HCT116 (cell line): ENCODE measurements at regions not wholly inside any gene's neighbourhood (a gene's known extent, or its start where the extent isn't known, plus 50 kb on each side); places are given as distances from the start of the nearest gene placed in this dataset.

Source experiments
- ATAC-seq: fragments of 200-7000 bp; cut with Tn5 transposase; 2 replicates; pipeline ENCODE4 v1.9.1; 2020; ENCODE audit warnings: mild to moderate bottlenecking, moderate library complexity
- BruUV-seq: library from RNA; stranded (reverse); fragments of 400-500 nt; replicated peaks from 2 replicates; lab custom pipeline; 2021; lab: Mats Ljungman, UMichigan
- CTCF ChIA-PET: fragments of 300-600 bp; sonication (Branson Sonifier 250); formaldehyde crosslinking; loops from one replicate; lab custom pipeline; 2021; ENCODE audit warnings: antibody characterized with exemption; lab: Charles Lee
- POLR2A ChIA-PET: fragments of 300-600, 350-600 bp; sonication (Branson Sonifier 250); formaldehyde crosslinking; loops from one replicate; lab custom pipeline; 2021; ENCODE audit warnings: antibody characterized with exemption; lab: Charles Lee
- RAD21 ChIA-PET, 2 experiments: fragments of 300-600 bp; sonication (Branson Sonifier 250); formaldehyde crosslinking; loops; one replicate each; lab custom pipeline; 2023; ENCODE audit warnings: low total read pairs in 2 of 2; ENCODE audit not compliant: uncharacterized antibody in 2 of 2, unreplicated experiment in 2 of 2, low non-redundant PET in 1 of 2; lab: Charles Lee
- DNase-seq: peaks from one replicate; pipeline ENCODE4 v3.0.0-alpha.2; 2010; ENCODE audit warnings: low read depth, low spot score
- H2AFZ ChIP-seq: fragments of 200-600 bp; shearing (Covaris generic), sonication (generic); 2 replicates; pipeline ENCODE4 v1.6.1; 2017; ENCODE audit warnings: low read depth, mixed run types, mixed read lengths, antibody characterized with exemption, low read length; ENCODE audit not compliant: poor library complexity, severe bottlenecking
- H3K27ac ChIP-seq: 2 replicates; pipeline ENCODE4 v1.5.1; 2012; ENCODE audit warnings: low read depth, low read length
- H3K27me3 ChIP-seq: fragments of 200-600 bp; sonication (generic); 2 replicates; pipeline ENCODE4 v1.6.1; 2016; ENCODE audit warnings: mixed run types, low read length, mixed read lengths; ENCODE audit not compliant: insufficient read depth
- H3K36me3 ChIP-seq, 2 experiments: fragments of 200-500 bp in 1 of 2; fragments of 200-600 bp in 1 of 2; sonication (Bioruptor generic) in 1 of 2; sonication (generic) in 1 of 2; 2 replicates each; pipeline versions ENCODE4 v1.5.1 to v1.6.1; 2014 to 2016; ENCODE audit warnings: low read length in 2 of 2, inconsistent platforms in 1 of 2, mixed read lengths in 1 of 2, mixed run types in 1 of 2; ENCODE audit not compliant: insufficient read depth in 2 of 2, control insufficient read depth in 1 of 2
- H3K4me1 ChIP-seq, 2 experiments: fragments of 200-600 bp in 1 of 2; sonication (generic) in 1 of 2; 2 replicates each; pipeline versions ENCODE4 v1.5.1 to v1.6.1; 2012 to 2017; ENCODE audit warnings: low read length in 2 of 2, inconsistent platforms in 1 of 2, mild to moderate bottlenecking in 1 of 2, mixed read lengths in 1 of 2, mixed run types in 1 of 2, moderate library complexity in 1 of 2; ENCODE audit not compliant: insufficient read depth in 2 of 2, control insufficient read depth in 1 of 2
- H3K4me2 ChIP-seq: fragments of 200-600 bp; sonication (generic); 2 replicates; pipeline ENCODE4 v1.6.1; 2017; ENCODE audit warnings: mixed run types, low read length, mixed read lengths
- H3K4me3 ChIP-seq, 2 experiments: fragments of 200-600 bp in 1 of 2; sonication (generic) in 1 of 2; replicated peaks in 1 of 2; 2 replicates each; pipeline ENCODE4 v1.5.1; 2011 to 2016; ENCODE audit warnings: low read length in 2 of 2, control low read depth in 1 of 2, low read depth in 1 of 2, mild to moderate bottlenecking in 1 of 2, mixed read lengths in 1 of 2, mixed run types in 1 of 2
- H3K79me2 ChIP-seq: fragments of 200-600 bp; sonication (generic); 2 replicates; pipeline ENCODE4 v1.6.1; 2017; ENCODE audit warnings: mild to moderate bottlenecking, mixed run types, low read length, moderate library complexity, mixed read lengths; ENCODE audit not compliant: insufficient read depth
- H3K9ac ChIP-seq: fragments of 200-600 bp; sonication (generic); 2 replicates; pipeline ENCODE4 v1.6.1; 2016; ENCODE audit warnings: low read length, mixed read lengths
- H3K9me2 ChIP-seq: fragments of 200-600 bp; sonication (generic), shearing (Covaris generic); 2 replicates; pipeline ENCODE4 v1.6.1; 2017; ENCODE audit warnings: mixed run types, mild to moderate bottlenecking, moderate library complexity; ENCODE audit not compliant: insufficient read depth
- H3K9me3 ChIP-seq, 2 experiments: fragments of 200-500 bp in 1 of 2; fragments of 200-600 bp in 1 of 2; sonication (Bioruptor generic) in 1 of 2; sonication (generic) in 1 of 2; 2 replicates each; pipeline ENCODE4 v1.6.1; 2014 to 2017; ENCODE audit warnings: low read length in 2 of 2, mixed read lengths in 2 of 2, inconsistent platforms in 1 of 2, low read depth in 1 of 2, mild to moderate bottlenecking in 1 of 2, mixed run types in 1 of 2, moderate library complexity in 1 of 2; ENCODE audit not compliant: control insufficient read depth in 1 of 2, insufficient read depth in 1 of 2
- H4K20me1 ChIP-seq: fragments of 200-600 bp; sonication (generic), shearing (Covaris generic); 2 replicates; pipeline ENCODE4 v1.6.1; 2017; ENCODE audit warnings: mixed run types, mild to moderate bottlenecking, moderate library complexity; ENCODE audit not compliant: insufficient read depth
- CBX3 ChIP-seq: IDR thresholded peaks from 2 replicates; pipeline ENCODE4 v1.6.1; 2012; ENCODE audit warnings: low read depth
- EGR1 ChIP-seq: IDR thresholded peaks from 2 replicates; pipeline ENCODE4 v1.6.1; 2012; ENCODE audit warnings: low read depth
- EZH2 ChIP-seq: fragments of 200-600 bp; sonication (generic); IDR thresholded peaks from 2 replicates; pipeline ENCODE4 v1.6.1; 2017; ENCODE audit warnings: antibody characterized with exemption, mixed run types
- EZH2phosphoT487 ChIP-seq: fragments of 200-600 bp; IDR thresholded peaks from 2 replicates; pipeline ENCODE4 v1.6.1; 2018; ENCODE audit warnings: antibody characterized with exemption, borderline replicate concordance
- FOSL1 ChIP-seq: IDR thresholded peaks from 2 replicates; pipeline ENCODE4 v1.6.1; 2012; ENCODE audit warnings: low read depth
- MAX ChIP-seq: IDR thresholded peaks from 2 replicates; pipeline ENCODE4 v1.6.1; 2012
- POLR2AphosphoS5 ChIP-seq: IDR thresholded peaks from 2 replicates; pipeline ENCODE4 v1.6.1; 2011; ENCODE audit warnings: mild to moderate bottlenecking, low read depth, low read length, moderate library complexity
- RAD21 ChIP-seq: IDR thresholded peaks from 2 replicates; pipeline ENCODE4 v1.6.1; 2012; ENCODE audit warnings: low read depth, mild to moderate bottlenecking
- SP1 ChIP-seq: IDR thresholded peaks from 2 replicates; pipeline ENCODE4 v1.6.1; 2012; ENCODE audit warnings: low read depth
- TCF7L2 ChIP-seq: IDR thresholded peaks from 2 replicates; pipeline ENCODE4 v1.7.0; 2011; ENCODE audit warnings: borderline replicate concordance, inconsistent platforms; ENCODE audit not compliant: insufficient read depth, insufficient read length; ENCODE audit errors: extremely low read depth
- YY1 ChIP-seq: IDR thresholded peaks from 2 replicates; pipeline ENCODE4 v1.6.1; 2011; ENCODE audit warnings: low read length, low read depth, moderate library complexity, mild to moderate bottlenecking; ENCODE audit not compliant: insufficient replicate concordance; ENCODE audit errors: extremely low read depth
- ZBTB33 ChIP-seq: IDR thresholded peaks from 2 replicates; pipeline ENCODE4 v1.6.1; 2011; ENCODE audit warnings: mild to moderate bottlenecking, low read length, moderate library complexity; ENCODE audit not compliant: insufficient replicate concordance; ENCODE audit errors: extremely low read depth
- ZFX ChIP-seq: fragments of 450-650 bp; IDR thresholded peaks from 2 replicates; pipeline ENCODE4 v1.6.1; 2017
- ZNF274 ChIP-seq: fragments of 200-500 bp; sonication (Bioruptor generic); IDR thresholded peaks from 2 replicates; pipeline ENCODE4 v1.6.1; 2014; ENCODE audit warnings: mild to moderate bottlenecking, low read depth, low read length, inconsistent platforms
- intact Hi-C: fragments of 100-400 bp; cut with micrococcal nuclease; formaldehyde crosslinking; loops from 2 replicates; pipeline ENCODE4 v1.10.0; 2022
- TF ChIP-seq, protein P1 (sequence below): IDR thresholded peaks from 2 replicates; pipeline ENCODE4 v1.6.1; 2012; ENCODE audit warnings: low read depth

GRCh38 chr4:22906045-22906444 lies 213.3 kb downstream of the GBA3 start (continued):
- no peak for TF ChIP-seq RAD21

- no peak overlapping the region for H3K9ac ChIP-seq
- H3K27ac ChIP-seq, result no peak overlapping the region
- no peaks in the 10 kb centered on the region for H3K4me1 ChIP-seq
- H3K4me2 ChIP-seq, result no peak overlapping the region
- intact Hi-C loops, result no loop called here
- H2AFZ ChIP-seq, result no peak overlapping the region
- no peaks in the 10 kb centered on the region for H4K20me1 ChIP-seq
- ChIA-PET POLR2A (no interaction called here), CTCF (no interaction called here), RAD21 (no interaction called here)
- H3K4me3 ChIP-seq, result no peak overlapping the region
- no peaks in the 10 kb centered on the region for H3K27me3 ChIP-seq
- no peaks in the 10 kb centered on the region for H3K9me2 ChIP-seq
- no peaks in the 10 kb centered on the region for H3K36me3 ChIP-seq
- BruUV-seq, result no TSS peak
- DNase-seq (no peak), ATAC-seq (no peak)
- no peaks in the 10 kb centered on the region for H3K79me2 ChIP-seq
- H3K9me3 ChIP-seq, result no peaks in the 10 kb centered on the region; a peak in 2 of 4 replicates
- no peak for TF ChIP-seq SP1
- TF ChIP-seq, protein P1, sequence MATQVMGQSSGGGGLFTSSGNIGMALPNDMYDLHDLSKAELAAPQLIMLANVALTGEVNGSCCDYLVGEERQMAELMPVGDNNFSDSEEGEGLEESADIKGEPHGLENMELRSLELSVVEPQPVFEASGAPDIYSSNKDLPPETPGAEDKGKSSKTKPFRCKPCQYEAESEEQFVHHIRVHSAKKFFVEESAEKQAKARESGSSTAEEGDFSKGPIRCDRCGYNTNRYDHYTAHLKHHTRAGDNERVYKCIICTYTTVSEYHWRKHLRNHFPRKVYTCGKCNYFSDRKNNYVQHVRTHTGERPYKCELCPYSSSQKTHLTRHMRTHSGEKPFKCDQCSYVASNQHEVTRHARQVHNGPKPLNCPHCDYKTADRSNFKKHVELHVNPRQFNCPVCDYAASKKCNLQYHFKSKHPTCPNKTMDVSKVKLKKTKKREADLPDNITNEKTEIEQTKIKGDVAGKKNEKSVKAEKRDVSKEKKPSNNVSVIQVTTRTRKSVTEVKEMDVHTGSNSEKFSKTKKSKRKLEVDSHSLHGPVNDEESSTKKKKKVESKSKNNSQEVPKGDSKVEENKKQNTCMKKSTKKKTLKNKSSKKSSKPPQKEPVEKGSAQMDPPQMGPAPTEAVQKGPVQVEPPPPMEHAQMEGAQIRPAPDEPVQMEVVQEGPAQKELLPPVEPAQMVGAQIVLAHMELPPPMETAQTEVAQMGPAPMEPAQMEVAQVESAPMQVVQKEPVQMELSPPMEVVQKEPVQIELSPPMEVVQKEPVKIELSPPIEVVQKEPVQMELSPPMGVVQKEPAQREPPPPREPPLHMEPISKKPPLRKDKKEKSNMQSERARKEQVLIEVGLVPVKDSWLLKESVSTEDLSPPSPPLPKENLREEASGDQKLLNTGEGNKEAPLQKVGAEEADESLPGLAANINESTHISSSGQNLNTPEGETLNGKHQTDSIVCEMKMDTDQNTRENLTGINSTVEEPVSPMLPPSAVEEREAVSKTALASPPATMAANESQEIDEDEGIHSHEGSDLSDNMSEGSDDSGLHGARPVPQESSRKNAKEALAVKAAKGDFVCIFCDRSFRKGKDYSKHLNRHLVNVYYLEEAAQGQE, result no peak
- no peak for TF ChIP-seq ZFX
- no peak for TF ChIP-seq EZH2phosphoT487
- no peak for TF ChIP-seq EGR1
- no peak for TF ChIP-seq YY1
- no peak for TF ChIP-seq RAD21
- no peak for TF ChIP-seq ZBTB33
- no peak for TF ChIP-seq FOSL1
- TF ChIP-seq TCF7L2, result no peak
- TF ChIP-seq MAX, result no peak
- no peak for TF ChIP-seq CBX3
- no peak for TF ChIP-seq ZNF274
- TF ChIP-seq POLR2AphosphoS5, result no peak
- no peak for TF ChIP-seq EZH2
Observed at GRCh38 chr4:22903913-22904312, 211.2 kb downstream of the GBA3 start.
